ENCODE measurements at regions not wholly inside any gene's neighbourhood (a gene's known extent, or its start where the extent isn't known, plus 50 kb on each side); places are given as distances from the start of the nearest gene placed in this dataset.
"Not testable (repeated sequence)": the region's sequence is repeated elsewhere in the genome, so short reads cannot be mapped to it uniquely, and the experiment has no call there.

DNA sequence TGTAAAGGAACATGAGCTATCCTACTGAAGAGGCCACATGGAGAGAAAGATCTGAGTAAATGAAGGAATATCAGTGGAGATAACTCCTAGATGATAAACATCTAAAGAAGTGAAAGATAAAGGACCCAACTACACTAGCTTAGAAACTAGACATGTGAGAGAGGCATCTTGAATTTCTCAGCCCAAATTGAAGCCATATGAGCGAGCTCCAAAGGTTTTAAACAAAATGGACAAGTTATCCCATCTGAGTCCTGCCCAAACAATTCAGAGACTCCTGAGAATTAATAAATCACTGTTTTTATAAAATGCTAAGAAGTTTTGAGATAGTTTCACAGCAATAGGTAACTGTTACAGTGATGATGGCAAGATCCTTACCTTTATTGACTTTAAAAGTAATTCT lies 438.9 kb downstream of the NAV3 start:
- Histone ChIP-seq H3K9me3 (no peaks in the 10 kb centered on the region), H3K4me1 (no peaks in the 10 kb centered on the region), H3K27me3 (no peaks in the 10 kb centered on the region), H3K27ac (no peak overlapping the region), H3K36me3 (no peaks in the 10 kb centered on the region), H3K4me3 (replicated peaks in 1 of 3) (no peak overlapping the region)
- WGBS, 2 donors: 73 to 81% methylated on average over 1 of the region's 1 CpG
- TF ChIP-seq POLR2A (IDR thresholded peaks at IDR 0.05): no peak
- TF ChIP-seq, protein P1, sequence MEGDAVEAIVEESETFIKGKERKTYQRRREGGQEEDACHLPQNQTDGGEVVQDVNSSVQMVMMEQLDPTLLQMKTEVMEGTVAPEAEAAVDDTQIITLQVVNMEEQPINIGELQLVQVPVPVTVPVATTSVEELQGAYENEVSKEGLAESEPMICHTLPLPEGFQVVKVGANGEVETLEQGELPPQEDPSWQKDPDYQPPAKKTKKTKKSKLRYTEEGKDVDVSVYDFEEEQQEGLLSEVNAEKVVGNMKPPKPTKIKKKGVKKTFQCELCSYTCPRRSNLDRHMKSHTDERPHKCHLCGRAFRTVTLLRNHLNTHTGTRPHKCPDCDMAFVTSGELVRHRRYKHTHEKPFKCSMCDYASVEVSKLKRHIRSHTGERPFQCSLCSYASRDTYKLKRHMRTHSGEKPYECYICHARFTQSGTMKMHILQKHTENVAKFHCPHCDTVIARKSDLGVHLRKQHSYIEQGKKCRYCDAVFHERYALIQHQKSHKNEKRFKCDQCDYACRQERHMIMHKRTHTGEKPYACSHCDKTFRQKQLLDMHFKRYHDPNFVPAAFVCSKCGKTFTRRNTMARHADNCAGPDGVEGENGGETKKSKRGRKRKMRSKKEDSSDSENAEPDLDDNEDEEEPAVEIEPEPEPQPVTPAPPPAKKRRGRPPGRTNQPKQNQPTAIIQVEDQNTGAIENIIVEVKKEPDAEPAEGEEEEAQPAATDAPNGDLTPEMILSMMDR (IDR thresholded peaks at IDR 0.05): no peak
- intact Hi-C loops (cut with DNase I): no loop called here
- DNase-seq: no peak

DNA sequence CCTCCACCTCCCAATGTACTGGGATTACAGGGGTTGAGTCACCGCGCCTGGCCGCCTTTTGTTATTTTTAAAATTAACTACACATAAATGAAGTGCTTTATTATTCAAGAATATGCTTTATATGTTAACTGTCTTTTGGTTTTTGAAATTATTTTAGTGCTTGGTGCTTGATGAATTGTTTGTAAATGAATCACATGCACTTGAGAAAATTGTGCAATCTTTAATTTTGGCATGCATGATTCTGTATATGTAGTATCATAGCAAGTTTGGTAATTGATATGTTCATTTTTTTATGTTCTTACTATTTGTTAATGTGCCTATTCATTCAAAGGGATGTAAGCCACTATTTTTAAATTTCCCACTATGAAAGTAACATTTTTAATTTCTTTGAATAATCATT lies 440.9 kb downstream of the NAV3 start:
- H3K4me3 ChIP-seq (replicated peaks in 1 of 3): no peak overlapping the region
- H3K27me3 ChIP-seq: no peaks in the 10 kb centered on the region
- no peak for TF ChIP-seq POLR2A (IDR thresholded peaks at IDR 0.05)
- TF ChIP-seq, protein P1 (IDR thresholded peaks at IDR 0.05): no peak
- 93 to 95% methylated on average over 3 of the region's 3 CpGs for WGBS, 2 donors
- intact Hi-C loops (cut with DNase I): no loop called here
- no peaks in the 10 kb centered on the region for H3K4me1 ChIP-seq
- no peak for DNase-seq
- no peaks in the 10 kb centered on the region for H3K36me3 ChIP-seq
- H3K27ac ChIP-seq: no peak overlapping the region
- no peaks in the 10 kb centered on the region for H3K9me3 ChIP-seq

DNA sequence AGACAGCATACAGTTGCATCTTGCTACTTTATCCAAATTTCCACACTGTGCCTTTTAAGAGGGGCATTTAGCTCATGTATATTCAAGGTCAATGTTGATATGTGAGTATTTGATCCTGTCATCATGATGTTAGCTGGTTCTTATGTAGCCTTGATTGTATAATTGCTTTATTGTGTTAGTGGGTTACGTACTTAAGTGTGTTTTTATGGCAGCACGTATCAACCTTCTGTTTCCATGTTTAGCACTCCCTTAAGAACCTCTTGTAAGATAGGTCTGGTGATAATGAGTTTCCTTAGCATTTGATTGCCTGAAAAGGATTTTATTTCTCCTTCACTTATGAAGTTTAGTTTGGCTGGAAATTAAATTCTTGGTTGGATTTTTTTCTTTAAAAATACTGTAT lies 445.2 kb downstream of the NAV3 start:
- TF ChIP-seq POLR2A (IDR thresholded peaks at IDR 0.05): no peak
- no peak for DNase-seq
- H3K4me3 ChIP-seq (replicated peaks in 1 of 3): no peak overlapping the region
- intact Hi-C loops (cut with DNase I): no loop called here
- no peaks in the 10 kb centered on the region for H3K9me3 ChIP-seq
- no peaks in the 10 kb centered on the region for H3K4me1 ChIP-seq
- H3K27me3 ChIP-seq: no peaks in the 10 kb centered on the region
- no peak overlapping the region for H3K27ac ChIP-seq
- no peaks in the 10 kb centered on the region for H3K36me3 ChIP-seq
- 58 to 61% methylated on average over 2 of the region's 2 CpGs for WGBS, 2 donors

DNA sequence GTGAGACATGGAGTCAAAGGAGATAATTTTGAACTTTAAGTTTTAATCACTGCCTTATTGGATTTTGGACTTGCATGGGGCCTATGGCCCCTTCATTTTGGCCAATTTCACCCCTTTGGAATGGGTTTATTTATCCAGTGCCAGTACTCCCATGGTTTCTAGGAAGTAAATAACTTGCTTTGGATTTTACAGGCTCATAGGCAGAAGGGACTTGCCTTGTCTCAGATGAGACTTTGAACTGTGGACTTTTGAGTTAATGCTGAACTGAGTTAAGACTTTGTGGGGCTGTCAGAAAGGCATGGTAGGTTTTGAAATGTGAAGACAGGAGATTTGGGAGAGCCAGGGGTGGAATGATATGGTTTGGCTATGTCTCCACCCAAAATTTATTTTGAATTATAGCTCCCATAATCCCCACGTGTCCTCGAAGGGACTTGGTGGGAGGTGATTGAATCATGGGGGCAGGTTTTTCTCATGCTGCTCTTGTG lies 448.1 kb downstream of the NAV3 start:
- Histone ChIP-seq H3K27me3 (no peaks in the 10 kb centered on the region), H3K36me3 (no peaks in the 10 kb centered on the region), H3K4me1 (no peaks in the 10 kb centered on the region), H3K27ac (no peak overlapping the region), H3K4me3 (replicated peaks in 1 of 3) (no peak overlapping the region), H3K9me3 (no peaks in the 10 kb centered on the region)
- no peak for DNase-seq
- intact Hi-C loops (cut with DNase I): no loop called here
- TF ChIP-seq, protein P1 (IDR thresholded peaks at IDR 0.05): no peak
- no peak for TF ChIP-seq POLR2A (IDR thresholded peaks at IDR 0.05)
- 92 to 95% methylated on average over 2 of the region's 2 CpGs for WGBS, 2 donors

DNA sequence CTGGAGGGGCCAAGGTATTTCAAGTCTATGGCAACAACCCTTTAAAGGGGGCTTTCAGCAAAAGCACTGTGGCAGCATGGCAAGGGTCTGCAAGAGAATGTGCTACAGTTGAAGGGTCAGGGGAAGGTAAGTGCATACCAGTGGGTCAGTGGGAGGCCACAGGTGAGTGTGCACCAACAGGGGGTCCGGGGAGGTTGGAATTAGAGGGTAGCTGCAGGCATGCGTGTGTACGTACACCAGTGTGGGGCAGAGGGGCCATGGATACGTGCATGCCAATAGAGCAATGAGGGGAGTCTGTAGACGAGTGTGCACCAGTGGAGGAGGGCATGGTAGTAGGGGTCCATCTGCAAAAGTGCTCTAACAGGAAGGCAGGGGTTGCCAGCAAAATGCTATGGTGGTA lies 448.9 kb downstream of the NAV3 start:
- intact Hi-C loops (cut with DNase I): no loop called here
- WGBS, 2 donors: 82 to 89% methylated on average over 5 of the region's 5 CpGs

DNA sequence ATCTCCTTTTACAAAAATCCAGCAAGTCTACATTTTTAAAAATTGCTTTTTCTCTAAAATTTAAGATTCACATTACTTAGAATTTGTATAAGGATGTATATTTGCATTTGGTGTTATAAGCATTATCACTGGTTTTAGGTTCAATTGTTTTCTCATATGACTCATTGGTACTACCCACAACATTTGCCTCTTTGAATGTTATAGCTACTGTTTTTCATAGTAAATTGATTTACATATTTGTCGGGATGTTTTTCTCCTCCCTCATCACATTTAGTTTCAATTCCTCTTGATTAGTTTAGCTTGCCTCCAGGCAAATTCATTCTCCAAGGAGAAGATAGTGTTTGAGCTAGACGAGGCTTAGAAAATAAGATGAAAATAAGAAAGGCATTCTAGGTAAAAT lies 450.4 kb downstream of the NAV3 start:
- H3K27ac ChIP-seq; H3K4me3 ChIP-seq (replicated peaks in 1 of 3); H3K4me1 ChIP-seq; intact Hi-C loops (cut with DNase I); H3K9me3 ChIP-seq; DNase-seq; H3K27me3 ChIP-seq; H3K36me3 ChIP-seq: not testable (repeated sequence)
- WGBS, 2 donors: 85 to 86% methylated on average over 2 of the region's 2 CpGs

More for the DNA sequence above, 448.9 kb downstream of the NAV3 start:
- no peaks in the 10 kb centered on the region for H3K9me3 ChIP-seq
- TF ChIP-seq, protein P1 (IDR thresholded peaks at IDR 0.05): no peak
- TF ChIP-seq POLR2A (IDR thresholded peaks at IDR 0.05): no peak
- no peak overlapping the region for H3K27ac ChIP-seq
- H3K36me3 ChIP-seq: no peaks in the 10 kb centered on the region
- DNase-seq: no peak
- H3K4me1 ChIP-seq: no peaks in the 10 kb centered on the region
- H3K27me3 ChIP-seq: no peaks in the 10 kb centered on the region
- H3K4me3 ChIP-seq (replicated peaks in 1 of 3): no peak overlapping the region

Measured in thyroid gland (tissue), 4 donors.